Glomerular visceral epithelial cell (primary cell): ENCODE measurements at regions not wholly inside any gene's neighbourhood (a gene's known extent, or its start where the extent isn't known, plus 50 kb on each side); places are given as distances from the start of the nearest gene placed in this dataset.

ENCODE experiments used
- DNase-seq: peaks from one replicate; pipeline ENCODE4 v3.0.0-alpha.2; 2016; ENCODE audit errors: extremely low spot score

- peak; percentile 80 for DNase-seq
Measured at GRCh38 chr22:46078241-46079092, 71.9 kb upstream of the PPARA start.

- no peak for DNase-seq
Measured at GRCh38 chr22:46079093-46079860, 71.0 kb upstream of the PPARA start.

GRCh38 chr22:46079861-46080821 is 70.2 kb upstream of the PPARA start:
- DNase-seq = peak; percentile 63

GRCh38 chr22:46081036-46081830 is 69.1 kb upstream of the PPARA start:
- DNase-seq = peak; percentile 23

DNA sequence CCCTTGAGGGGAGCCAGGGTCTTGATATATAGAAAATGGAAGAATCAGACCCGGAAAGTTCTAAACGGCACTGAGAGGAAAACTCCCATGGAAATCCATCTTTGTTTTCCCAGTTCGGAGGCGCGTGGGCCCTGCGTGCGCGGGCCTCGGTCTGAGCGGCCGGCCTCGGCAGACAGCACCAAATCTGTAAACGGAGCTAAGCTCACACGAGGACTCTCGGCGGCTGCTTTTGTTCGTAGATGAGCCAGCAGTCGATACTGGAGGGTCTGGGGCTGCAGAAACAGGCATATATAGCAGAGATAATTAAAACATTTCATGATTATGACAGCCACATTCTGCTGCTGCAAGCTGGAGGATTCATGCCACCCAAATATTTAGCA is 68.5 kb upstream of the PPARA start:
- no peak for DNase-seq

DNA sequence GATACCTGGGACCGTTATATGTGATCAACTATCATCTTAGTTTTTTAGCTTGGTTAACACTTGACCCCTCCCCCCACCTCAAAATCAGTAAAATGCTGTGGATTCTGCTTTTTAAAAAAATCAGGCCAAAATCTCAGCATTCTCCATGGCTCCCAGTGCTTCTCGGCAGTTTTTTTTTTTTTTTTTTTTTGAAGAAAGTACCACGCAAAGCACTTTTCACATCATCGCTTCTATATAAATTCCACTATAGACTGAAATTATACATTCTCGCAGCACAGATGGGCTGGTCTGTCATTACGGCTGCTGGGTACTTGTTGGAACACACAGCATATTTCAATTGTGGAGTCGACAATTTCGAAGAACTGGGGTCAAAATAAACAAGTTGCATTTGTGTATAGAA is 67.7 kb upstream of the PPARA start:
- DNase-seq = no peak

- no peak for DNase-seq
Measured at GRCh38 chr22:46083383-46084350, 66.7 kb upstream of the PPARA start.

GRCh38 chr22:46084376-46084775 is 66.0 kb upstream of the PPARA start:
- DNase-seq = no peak

GRCh38 chr22:46084943-46085827 is 65.1 kb upstream of the PPARA start:
- DNase-seq = no peak

DNA sequence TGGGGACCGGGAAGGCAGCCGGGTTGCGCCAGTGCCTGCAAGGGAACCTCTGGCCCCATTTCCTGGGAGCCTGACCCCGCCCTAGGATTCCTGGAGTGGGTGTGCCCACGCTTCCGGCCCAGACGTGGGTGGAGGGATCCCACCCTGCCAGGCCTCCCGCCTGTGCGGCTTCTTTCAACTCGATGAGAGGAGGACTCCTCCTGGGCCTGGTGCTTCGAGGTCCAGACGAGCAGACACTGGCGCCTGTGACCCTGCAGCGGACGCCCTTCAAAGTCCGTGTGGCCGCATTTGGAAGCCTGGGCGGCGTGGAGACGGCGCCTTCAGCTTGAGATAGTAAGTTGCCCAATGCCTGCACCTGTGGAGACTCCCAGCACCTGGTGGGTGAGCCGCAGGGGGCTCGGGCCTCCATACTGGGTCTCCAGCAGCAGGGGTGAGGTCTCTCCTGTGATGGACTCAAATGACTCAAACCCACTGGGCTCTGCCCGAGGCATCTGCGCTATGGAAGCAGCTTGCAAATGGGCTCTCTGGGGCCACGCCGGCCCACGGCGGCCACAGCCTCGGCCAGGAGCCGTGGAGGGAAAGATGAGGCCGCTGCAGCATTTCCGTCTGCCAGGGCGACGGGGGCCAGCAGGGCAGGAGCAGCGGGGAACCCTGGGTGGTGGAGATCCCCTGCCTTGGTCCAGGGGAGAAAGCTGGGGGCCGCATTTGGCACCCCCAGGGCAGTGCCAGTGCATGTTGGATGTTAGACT is 64.3 kb upstream of the PPARA start:
- no peak for DNase-seq

DNA sequence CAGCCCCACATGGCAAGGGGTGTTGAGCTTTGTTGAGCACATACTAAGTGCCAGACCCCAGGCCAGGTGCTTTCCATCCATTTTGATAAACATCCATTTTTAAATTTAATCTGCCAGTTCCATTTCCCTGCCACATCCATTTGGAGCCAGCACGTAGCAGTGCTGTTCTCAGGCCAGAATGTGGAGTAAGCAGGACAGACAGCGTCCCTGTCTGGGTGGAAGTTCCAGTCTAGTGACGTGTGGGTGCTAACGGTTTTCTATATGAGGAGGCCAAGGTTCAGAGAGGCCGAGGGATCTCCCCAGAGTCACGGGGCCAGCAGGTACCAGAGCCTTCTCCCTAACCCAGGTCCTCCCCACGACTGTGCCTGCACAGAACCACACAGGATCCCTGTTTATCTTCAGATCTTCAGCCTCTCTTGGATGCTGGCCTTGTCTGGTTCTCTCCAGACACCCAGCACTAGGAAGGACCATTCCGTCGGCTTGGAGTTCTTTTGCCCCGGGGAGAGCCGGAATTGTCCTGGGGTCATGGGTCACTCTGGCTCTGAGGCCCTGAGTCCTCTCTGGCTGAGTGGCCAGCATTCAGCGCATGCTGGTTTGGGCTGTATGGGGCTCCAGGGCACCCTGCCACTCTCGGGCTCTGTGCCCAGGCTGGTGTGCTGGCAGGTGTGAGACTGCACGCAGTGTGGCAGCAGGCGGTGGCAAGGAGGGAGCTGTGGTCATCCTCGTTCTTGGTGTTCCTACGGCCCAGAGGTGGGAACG is 63.6 kb upstream of the PPARA start:
- DNase-seq = no peak

GRCh38 chr22:46087336-46087690 is 63.0 kb upstream of the PPARA start:
- no peak for DNase-seq

DNA sequence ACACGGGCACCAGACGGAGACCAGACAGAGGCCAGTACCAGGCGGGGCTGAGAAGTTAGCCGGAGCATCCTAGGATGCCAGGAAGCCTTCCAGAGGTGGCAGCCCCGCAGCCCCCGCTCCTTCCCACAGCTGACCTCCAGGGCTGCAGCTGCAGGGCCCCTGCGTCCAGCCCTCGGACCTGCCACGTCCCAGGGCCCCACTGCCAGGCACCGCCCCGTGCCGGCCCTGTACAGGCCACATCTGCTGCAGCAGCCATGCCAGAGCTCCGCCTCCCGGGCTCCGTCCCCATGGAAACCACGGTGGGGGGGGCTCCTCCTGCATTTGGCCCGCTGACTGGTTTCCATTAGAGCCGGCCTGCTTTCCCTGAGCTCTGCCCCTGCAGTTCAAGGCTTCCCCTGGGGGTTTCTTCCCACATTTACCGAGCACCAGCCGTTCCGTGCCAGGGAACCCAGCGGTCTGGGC is 62.5 kb upstream of the PPARA start:
- DNase-seq = no peak

GRCh38 chr22:46088541-46089311 is 61.6 kb upstream of the PPARA start:
- no peak for DNase-seq

- DNase-seq = no peak
Measured at GRCh38 chr22:46089426-46090035, 60.8 kb upstream of the PPARA start.

DNA sequence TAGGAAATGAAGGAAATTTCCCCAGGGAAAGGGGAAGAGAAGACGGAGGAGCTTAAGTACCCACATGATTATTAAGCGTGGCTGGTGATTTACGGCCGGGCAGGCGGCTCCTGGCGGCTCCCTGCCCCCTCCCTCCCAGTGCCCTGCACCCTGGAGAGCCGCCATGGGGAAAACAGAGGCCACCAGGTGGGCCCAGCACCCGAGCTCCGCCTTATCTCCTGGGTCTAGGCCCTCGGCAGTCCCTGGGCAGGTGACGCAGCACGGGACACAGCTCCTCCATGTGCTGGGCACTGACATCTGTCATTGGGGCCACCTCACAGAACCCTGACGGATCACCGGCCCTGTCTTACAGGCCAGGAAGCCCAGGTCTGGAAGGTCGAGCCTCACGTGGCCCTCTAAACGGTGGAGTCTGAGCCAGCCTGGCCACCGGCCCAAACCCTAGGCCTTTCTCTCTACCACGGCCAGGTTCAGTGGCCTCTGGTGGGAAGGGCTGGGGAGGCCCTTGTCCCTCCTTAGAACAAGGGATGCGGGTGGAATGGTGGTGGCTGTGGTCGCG is 60.2 kb upstream of the PPARA start:
- DNase-seq = no peak
